HEK293 (cell line): ENCODE measurements at regions not wholly inside any gene's neighbourhood (a gene's known extent, or its start where the extent isn't known, plus 50 kb on each side); places are given as distances from the start of the nearest gene placed in this dataset.

Experiments used
- CTCF ChIA-PET: fragments of 350-600 bp; formaldehyde crosslinking; extraction: SDS; loops from one replicate; lab custom pipeline; 2021; ENCODE audit warnings: antibody characterized with exemption; lab: Yijun Ruan, JAX
- POLR2A ChIA-PET: fragments of 300-600 bp; formaldehyde crosslinking; extraction: SDS; loops from one replicate; lab custom pipeline; 2020; ENCODE audit warnings: antibody characterized with exemption, inconsistent platforms; lab: Yijun Ruan, JAX
- H3K27ac ChIP-seq: fragments of 200-500 bp; sonication (Bioruptor generic); 2 replicates; pipeline ENCODE4 v1.5.1; 2014; ENCODE audit warnings: low read depth, low read length, control low read depth, inconsistent platforms; ENCODE audit errors: extremely low read depth
- H3K36me3 ChIP-seq, 2 experiments: fragments of 200-500 bp in 1 of 2; sonication (Bioruptor generic) in 1 of 2; 1 replicate in 1 of 2; 2 replicates in 1 of 2; pipeline ENCODE4 v1.5.1; 2014 to 2017; ENCODE audit warnings: inconsistent platforms in 2 of 2, low read length in 2 of 2; ENCODE audit not compliant: control insufficient read depth in 2 of 2, insufficient read depth in 1 of 2
- H3K4me1 ChIP-seq: fragments of 200-500 bp; sonication (Bioruptor generic); 2 replicates; pipeline ENCODE4 v1.5.1; 2014; ENCODE audit warnings: mild to moderate bottlenecking, low read length, inconsistent platforms; ENCODE audit not compliant: control insufficient read depth, insufficient read depth
- H3K4me3 ChIP-seq: 2 replicates; pipeline ENCODE4 v1.5.1; 2011; ENCODE audit warnings: low read depth, mild to moderate bottlenecking, control low read depth, low read length, moderate library complexity
- H3K9me3 ChIP-seq: fragments of 200-500 bp; sonication (Bioruptor generic); 2 replicates; pipeline ENCODE4 v1.5.1; 2014; ENCODE audit warnings: low read depth, low read length, inconsistent platforms; ENCODE audit not compliant: control insufficient read depth, insufficient read depth
- HOXC10 ChIP-seq: sonication (generic); formaldehyde crosslinking; IDR thresholded peaks from 2 replicates; pipeline ENCODE4 v1.8.1; 2023; ENCODE audit warnings: mild to moderate bottlenecking, missing genetic modification reagents
- SP3 ChIP-seq: fragments of 450-650 bp; formaldehyde crosslinking; IDR thresholded peaks from 2 replicates; pipeline ENCODE4 v1.5.1; 2016; ENCODE audit warnings: missing biosample characterization, missing genetic modification characterization
- ZNF175 ChIP-seq: fragments of 450-650 bp; formaldehyde crosslinking; IDR thresholded peaks from 2 replicates; pipeline ENCODE4 v1.5.1; 2016; ENCODE audit warnings: missing biosample characterization, missing genetic modification characterization
- ZNF274 ChIP-seq, 2 experiments: fragments of 200-500 bp in 1 of 2; fragments of 450-650 bp in 1 of 2; sonication (Bioruptor generic) in 1 of 2; formaldehyde crosslinking in 1 of 2; IDR thresholded peaks; 2 replicates each; pipeline versions ENCODE4 v1.5.1 to v1.6.1; 2014 to 2016; ENCODE audit warnings: borderline replicate concordance in 1 of 2, inconsistent platforms in 1 of 2, low read length in 1 of 2, missing biosample characterization in 1 of 2, missing genetic modification characterization in 1 of 2
- ZNF302 ChIP-seq: fragments of 450-650 bp; formaldehyde crosslinking; IDR thresholded peaks from 2 replicates; pipeline ENCODE4 v1.5.1; 2016; ENCODE audit warnings: missing biosample characterization, missing genetic modification characterization, low read depth
- ZNF394 ChIP-seq: fragments of 450-650 bp; formaldehyde crosslinking; IDR thresholded peaks from 2 replicates; pipeline ENCODE4 v1.5.1; 2016; ENCODE audit warnings: missing biosample characterization, missing genetic modification characterization, mild to moderate bottlenecking, moderate library complexity, borderline replicate concordance
- ZNF600 ChIP-seq: fragments of 450-650 bp; formaldehyde crosslinking; IDR thresholded peaks from 2 replicates; pipeline ENCODE4 v1.5.1; 2016; ENCODE audit warnings: missing biosample characterization, missing genetic modification characterization
- ZNF701 ChIP-seq: fragments of 450-650 bp; formaldehyde crosslinking; IDR thresholded peaks from 2 replicates; pipeline ENCODE4 v1.5.1; 2016; ENCODE audit warnings: missing biosample characterization, missing genetic modification characterization
- ZNF843 ChIP-seq: fragments of 450-650 bp; formaldehyde crosslinking; IDR thresholded peaks from 2 replicates; pipeline ENCODE4 v1.5.1; 2016; ENCODE audit warnings: missing biosample characterization, missing genetic modification characterization
- TF ChIP-seq, protein P1 (sequence below): sonication (generic); formaldehyde crosslinking; IDR thresholded peaks from 2 replicates; pipeline ENCODE4 v1.8.1; 2022; ENCODE audit warnings: mild to moderate bottlenecking, moderate library complexity, missing genetic modification reagents
- TF ChIP-seq, protein P2 (sequence below): fragments of 450-650 bp; formaldehyde crosslinking; IDR thresholded peaks from 2 replicates; pipeline ENCODE4 v1.5.1; 2016; ENCODE audit warnings: missing biosample characterization, missing genetic modification characterization
- TF ChIP-seq, protein P3 (sequence below): fragments of 450-650 bp; formaldehyde crosslinking; IDR thresholded peaks from 2 replicates; pipeline ENCODE4 v1.5.1; 2016; ENCODE audit warnings: missing biosample characterization, missing genetic modification characterization
- TF ChIP-seq, protein P4 (sequence below): fragments of 450-650 bp; formaldehyde crosslinking; IDR thresholded peaks from 2 replicates; pipeline ENCODE4 v1.5.1; 2016; ENCODE audit warnings: missing biosample characterization, missing genetic modification characterization
- TF ChIP-seq, protein P5 (sequence below): fragments of 450-650 bp; formaldehyde crosslinking; IDR thresholded peaks from 2 replicates; pipeline ENCODE4 v1.5.1; 2017; ENCODE audit warnings: missing biosample characterization, missing genetic modification characterization

DNA sequence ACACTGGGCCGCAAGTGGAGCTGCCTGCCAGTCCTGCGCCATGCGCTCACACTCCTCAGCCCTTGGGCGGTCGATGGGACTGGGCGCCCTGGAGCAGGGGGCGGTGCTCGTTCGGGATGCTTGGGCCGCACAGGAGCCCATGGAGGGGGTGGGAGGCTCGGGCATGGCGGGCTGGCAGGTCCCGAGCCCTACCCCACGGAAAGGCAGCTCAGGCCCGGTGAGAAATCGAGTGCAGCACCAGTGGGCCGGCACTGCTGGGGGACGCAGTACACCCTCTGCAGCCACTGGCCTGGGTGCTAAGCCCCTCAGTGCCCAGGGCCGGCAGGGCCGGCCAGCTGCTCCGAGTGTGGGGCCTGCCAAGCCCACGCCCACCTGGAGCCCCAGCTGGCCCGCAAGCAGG, 328.7 kb upstream of the LRRC4C start:
- H3K36me3 ChIP-seq, result no peaks in the 10 kb centered on the region
- H3K4me1 ChIP-seq, result no peaks in the 10 kb centered on the region
- ChIA-PET POLR2A (no interaction called here), CTCF (no interaction called here)
- H3K4me3 ChIP-seq, result no peak overlapping the region
- no peak overlapping the region for H3K27ac ChIP-seq
- no peaks in the 10 kb centered on the region for H3K9me3 ChIP-seq
- TF ChIP-seq, protein P1, sequence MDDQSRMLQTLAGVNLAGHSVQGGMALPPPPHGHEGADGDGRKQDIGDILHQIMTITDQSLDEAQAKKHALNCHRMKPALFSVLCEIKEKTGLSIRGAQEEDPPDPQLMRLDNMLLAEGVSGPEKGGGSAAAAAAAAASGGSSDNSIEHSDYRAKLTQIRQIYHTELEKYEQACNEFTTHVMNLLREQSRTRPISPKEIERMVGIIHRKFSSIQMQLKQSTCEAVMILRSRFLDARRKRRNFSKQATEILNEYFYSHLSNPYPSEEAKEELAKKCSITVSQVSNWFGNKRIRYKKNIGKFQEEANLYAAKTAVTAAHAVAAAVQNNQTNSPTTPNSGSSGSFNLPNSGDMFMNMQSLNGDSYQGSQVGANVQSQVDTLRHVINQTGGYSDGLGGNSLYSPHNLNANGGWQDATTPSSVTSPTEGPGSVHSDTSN (CRISPR knock-in tag), result no peak

DNA sequence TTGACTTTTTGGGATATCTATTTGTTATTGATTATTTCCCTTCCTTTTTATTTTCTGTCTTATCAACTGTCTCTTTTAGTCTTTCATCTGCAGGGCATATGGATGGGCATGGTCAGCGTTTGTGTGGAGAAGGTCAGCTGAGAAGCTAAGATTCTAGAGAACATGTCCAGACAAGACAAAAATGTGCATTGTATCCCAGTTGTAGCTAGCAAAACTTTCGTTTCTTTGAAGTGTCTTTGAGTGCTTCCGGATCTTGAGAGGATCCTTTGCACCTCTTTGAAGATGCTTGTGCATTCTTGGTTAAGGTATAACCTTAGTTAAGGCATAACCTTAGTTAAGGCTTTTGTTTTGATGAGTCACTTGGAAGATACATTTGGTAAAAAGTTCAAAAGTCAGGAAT, 329.9 kb upstream of the LRRC4C start:
- no peaks in the 10 kb centered on the region for H3K4me1 ChIP-seq
- H3K36me3 ChIP-seq, result no peaks in the 10 kb centered on the region
- TF ChIP-seq ZNF394 (tag by site-specific recombination) (no peak), ZNF274 (IDR thresholded peaks at IDR 0.05; ENCODE audit: low read length) (no peak), ZNF274 (tag by site-specific recombination; IDR thresholded peaks at IDR 0.05; ENCODE audit: borderline replicate concordance) (no peak), ZNF302 (no peak), ZNF843 (tag by site-specific recombination) (no peak), ZNF175 (tag by site-specific recombination) (no peak)
- TF ChIP-seq, protein P2, sequence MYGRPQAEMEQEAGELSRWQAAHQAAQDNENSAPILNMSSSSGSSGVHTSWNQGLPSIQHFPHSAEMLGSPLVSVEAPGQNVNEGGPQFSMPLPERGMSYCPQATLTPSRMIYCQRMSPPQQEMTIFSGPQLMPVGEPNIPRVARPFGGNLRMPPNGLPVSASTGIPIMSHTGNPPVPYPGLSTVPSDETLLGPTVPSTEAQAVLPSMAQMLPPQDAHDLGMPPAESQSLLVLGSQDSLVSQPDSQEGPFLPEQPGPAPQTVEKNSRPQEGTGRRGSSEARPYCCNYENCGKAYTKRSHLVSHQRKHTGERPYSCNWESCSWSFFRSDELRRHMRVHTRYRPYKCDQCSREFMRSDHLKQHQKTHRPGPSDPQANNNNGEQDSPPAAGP (tag by site-specific recombination), result no peak
- TF ChIP-seq, all 188 proteins: peak for 0
- no peak overlapping the region for H3K27ac ChIP-seq
- no peak overlapping the region for H3K4me3 ChIP-seq
- POLR2A ChIA-PET, result no interaction called here
- no peaks in the 10 kb centered on the region for H3K9me3 ChIP-seq
- CTCF ChIA-PET, result interaction anchor here (1.2 kb wide), 1 partner anchor 21 kb away, joined by 3 read pairs; no protein-coding TSS in a partner anchor

DNA sequence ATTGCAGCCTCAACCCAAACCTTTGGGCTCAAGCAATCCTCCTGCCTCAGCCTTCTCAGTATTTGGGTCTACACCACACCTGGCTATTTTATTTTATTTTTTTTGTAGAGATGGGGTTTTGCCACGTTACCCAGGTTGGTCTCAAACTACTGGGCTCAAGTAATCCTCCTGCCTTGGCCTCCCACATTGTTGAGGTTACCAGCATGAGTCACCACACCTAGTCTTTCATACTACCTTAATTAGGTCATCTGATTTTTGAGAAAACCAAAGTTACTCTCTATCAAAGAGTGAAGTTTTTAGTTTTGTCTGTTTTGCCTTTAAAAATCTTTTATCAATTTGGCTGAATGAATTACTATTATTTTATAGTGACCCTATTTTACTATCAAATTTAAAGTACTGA, 335.6 kb upstream of the LRRC4C start:
- POLR2A ChIA-PET, result no interaction called here
- no peaks in the 10 kb centered on the region for H3K36me3 ChIP-seq
- CTCF ChIA-PET, result no interaction called here

DNA sequence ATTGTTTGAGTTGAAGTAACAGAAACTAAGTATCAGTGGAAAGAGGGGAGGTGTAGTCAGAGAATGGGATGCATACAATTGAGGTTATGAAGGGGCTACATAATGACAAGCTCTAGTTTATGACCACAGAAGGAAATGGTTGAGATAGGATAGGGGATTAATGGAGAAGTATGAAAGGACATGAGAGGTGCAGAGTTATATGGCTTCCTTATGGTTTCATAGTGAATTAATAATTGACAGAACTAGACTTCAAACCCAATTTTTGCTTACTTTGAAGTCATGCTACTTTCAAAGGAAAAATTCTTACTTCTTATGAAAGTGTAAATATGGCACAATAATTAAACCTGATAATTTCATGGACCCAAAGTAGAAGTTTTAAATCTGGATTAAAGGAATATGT, 340.3 kb upstream of the LRRC4C start:
- no peak for TF ChIP-seq SP3
- TF ChIP-seq, protein P3, sequence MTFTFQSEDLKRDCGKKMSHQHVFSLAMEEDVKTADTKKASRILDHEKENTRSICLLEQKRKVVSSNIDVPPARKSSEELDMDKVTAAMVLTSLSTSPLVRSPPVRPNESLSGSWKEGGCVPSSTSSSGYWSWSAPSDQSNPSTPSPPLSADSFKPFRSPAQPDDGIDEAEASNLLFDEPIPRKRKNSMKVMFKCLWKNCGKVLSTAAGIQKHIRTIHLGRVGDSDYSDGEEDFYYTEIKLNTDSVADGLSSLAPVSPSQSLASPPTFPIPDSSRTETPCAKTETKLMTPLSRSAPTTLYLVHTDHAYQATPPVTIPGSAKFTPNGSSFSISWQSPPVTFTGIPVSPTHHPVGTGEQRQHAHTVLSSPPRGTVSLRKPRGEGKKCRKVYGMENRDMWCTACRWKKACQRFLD, result no peak
- no peak overlapping the region for H3K27ac ChIP-seq
- CTCF ChIA-PET, result no interaction called here
- H3K36me3 ChIP-seq, result no peaks in the 10 kb centered on the region
- no peaks in the 10 kb centered on the region for H3K4me1 ChIP-seq
- POLR2A ChIA-PET, result no interaction called here
- no peak overlapping the region for H3K4me3 ChIP-seq
- no peaks in the 10 kb centered on the region for H3K9me3 ChIP-seq

More for the DNA sequence above, 335.6 kb upstream of the LRRC4C start:
- H3K4me1 ChIP-seq, result no peaks in the 10 kb centered on the region
- H3K9me3 ChIP-seq, result no peaks in the 10 kb centered on the region
- TF ChIP-seq ZNF701 (tag by site-specific recombination) (no peak), ZNF600 (tag by site-specific recombination) (no peak), HOXC10 (CRISPR knock-in tag) (no peak)
- TF ChIP-seq, protein P4, sequence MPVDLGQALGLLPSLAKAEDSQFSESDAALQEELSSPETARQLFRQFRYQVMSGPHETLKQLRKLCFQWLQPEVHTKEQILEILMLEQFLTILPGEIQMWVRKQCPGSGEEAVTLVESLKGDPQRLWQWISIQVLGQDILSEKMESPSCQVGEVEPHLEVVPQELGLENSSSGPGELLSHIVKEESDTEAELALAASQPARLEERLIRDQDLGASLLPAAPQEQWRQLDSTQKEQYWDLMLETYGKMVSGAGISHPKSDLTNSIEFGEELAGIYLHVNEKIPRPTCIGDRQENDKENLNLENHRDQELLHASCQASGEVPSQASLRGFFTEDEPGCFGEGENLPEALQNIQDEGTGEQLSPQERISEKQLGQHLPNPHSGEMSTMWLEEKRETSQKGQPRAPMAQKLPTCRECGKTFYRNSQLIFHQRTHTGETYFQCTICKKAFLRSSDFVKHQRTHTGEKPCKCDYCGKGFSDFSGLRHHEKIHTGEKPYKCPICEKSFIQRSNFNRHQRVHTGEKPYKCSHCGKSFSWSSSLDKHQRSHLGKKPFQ (tag by site-specific recombination), result no peak
- TF ChIP-seq, protein P5, sequence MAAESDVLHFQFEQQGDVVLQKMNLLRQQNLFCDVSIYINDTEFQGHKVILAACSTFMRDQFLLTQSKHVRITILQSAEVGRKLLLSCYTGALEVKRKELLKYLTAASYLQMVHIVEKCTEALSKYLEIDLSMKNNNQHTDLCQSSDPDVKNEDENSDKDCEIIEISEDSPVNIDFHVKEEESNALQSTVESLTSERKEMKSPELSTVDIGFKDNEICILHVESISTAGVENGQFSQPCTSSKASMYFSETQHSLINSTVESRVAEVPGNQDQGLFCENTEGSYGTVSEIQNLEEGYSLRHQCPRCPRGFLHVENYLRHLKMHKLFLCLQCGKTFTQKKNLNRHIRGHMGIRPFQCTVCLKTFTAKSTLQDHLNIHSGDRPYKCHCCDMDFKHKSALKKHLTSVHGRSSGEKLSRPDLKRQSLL (tag by site-specific recombination), result no peak
- H3K27ac ChIP-seq, result no peak overlapping the region
- H3K4me3 ChIP-seq, result no peak overlapping the region
